KMS-11 (cell line): ENCODE measurements at regions not wholly inside any gene's neighbourhood (a gene's known extent, or its start where the extent isn't known, plus 50 kb on each side); places are given as distances from the start of the nearest gene placed in this dataset.
"Not testable (repeated sequence)": the region's sequence is repeated elsewhere in the genome, so short reads cannot be mapped to it uniquely, and the experiment has no call there.

Experiments
- H2AFZ ChIP-seq: fragments of 200-600 bp; sonication (generic); 2 replicates; pipeline ENCODE4 v1.6.1; 2016; ENCODE audit warnings: antibody characterized with exemption, mixed run types, low read depth
- H3K27ac ChIP-seq: fragments of 200-600 bp; sonication (generic); 2 replicates; pipeline ENCODE4 v1.6.1; 2016; ENCODE audit warnings: mild to moderate bottlenecking, mixed run types
- H3K27me3 ChIP-seq: fragments of 200-600 bp; sonication (generic); 2 replicates; pipeline ENCODE4 v1.6.1; 2017; ENCODE audit warnings: mild to moderate bottlenecking, low read depth, mixed run types, moderate library complexity; ENCODE audit not compliant: insufficient read depth
- H3K36me3 ChIP-seq: fragments of 200-600 bp; sonication (generic); 2 replicates; pipeline ENCODE4 v1.6.1; 2017; ENCODE audit warnings: mild to moderate bottlenecking, mixed run types; ENCODE audit not compliant: insufficient read depth
- H3K4me1 ChIP-seq: fragments of 200-600 bp; sonication (generic); 2 replicates; pipeline ENCODE4 v1.6.1; 2016; ENCODE audit warnings: mild to moderate bottlenecking, low read depth, mixed run types; ENCODE audit not compliant: poor library complexity, severe bottlenecking
- H3K4me2 ChIP-seq: fragments of 200-600 bp; sonication (generic); 2 replicates; pipeline ENCODE4 v1.7.0; 2016; ENCODE audit warnings: mild to moderate bottlenecking, mixed run types
- H3K4me3 ChIP-seq: fragments of 200-600 bp; sonication (generic); IDR thresholded peaks from 2 replicates; pipeline ENCODE4 v1.6.1; 2017; ENCODE audit warnings: low read depth, low read length, mixed read lengths; ENCODE audit not compliant: insufficient read depth
- H3K79me2 ChIP-seq: fragments of 200-600 bp; sonication (generic); 2 replicates; pipeline ENCODE4 v1.6.1; 2016; ENCODE audit warnings: low read depth, mixed run types; ENCODE audit not compliant: insufficient read depth
- H3K9ac ChIP-seq: fragments of 200-600 bp; sonication (generic); 2 replicates; pipeline ENCODE4 v1.6.1; 2016; ENCODE audit warnings: mild to moderate bottlenecking, mixed run types
- H4K20me1 ChIP-seq: fragments of 200-600 bp; sonication (generic); 2 replicates; pipeline ENCODE4 v1.6.1; 2016; ENCODE audit warnings: mild to moderate bottlenecking, mixed run types; ENCODE audit not compliant: insufficient read depth
- TF ChIP-seq, protein P1 (sequence below): fragments of 200-600 bp; sonication (generic); conservative IDR thresholded peaks from 2 replicates; pipeline ENCODE4 v1.6.1; 2017; ENCODE audit warnings: low read depth, mild to moderate bottlenecking, antibody characterized with exemption, low read length, moderate library complexity, mixed read lengths

DNA sequence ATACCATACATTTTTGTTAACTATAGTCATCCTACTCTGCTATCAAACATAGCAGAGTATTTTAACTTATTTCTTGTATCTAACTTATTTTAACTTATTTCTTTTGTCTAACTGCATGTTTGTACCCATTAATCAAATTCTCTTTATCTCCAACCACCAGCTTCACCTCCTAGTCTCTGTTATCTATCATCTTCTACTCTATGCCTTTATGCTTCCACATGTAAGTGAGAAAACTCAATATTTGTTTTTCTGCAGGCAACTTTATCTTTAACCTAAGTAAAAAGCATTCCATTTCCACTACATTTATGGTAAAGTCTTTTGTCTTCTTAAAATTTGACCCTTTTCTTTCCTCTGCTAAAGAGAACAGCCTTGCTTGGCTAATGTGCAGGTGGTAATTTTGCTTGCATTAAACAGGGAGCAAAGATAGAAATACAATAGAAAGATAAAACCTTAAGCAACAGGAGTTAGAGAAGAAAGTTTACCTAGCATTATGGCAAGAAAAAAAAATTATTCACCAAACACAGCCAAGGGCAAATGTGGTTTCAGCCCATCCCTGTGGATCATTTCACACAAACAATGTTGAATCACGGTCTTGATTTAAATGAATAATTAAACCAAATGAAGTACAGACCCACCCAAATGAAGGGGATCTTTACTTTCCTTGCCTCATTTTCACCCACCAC is 110.9 kb upstream of the TSPAN8 start:
- Histone ChIP-seq H3K27me3 (no peaks in the 10 kb centered on the region), H3K27ac (no peak overlapping the region), H3K4me3 (no peak overlapping the region), H4K20me1 (no peaks in the 10 kb centered on the region), H2AFZ (no peak overlapping the region), H3K9ac (no peak overlapping the region), H3K36me3 (no peaks in the 10 kb centered on the region), H3K4me1 (no peaks in the 10 kb centered on the region), H3K4me2 (no peak overlapping the region), H3K79me2 (no peaks in the 10 kb centered on the region)
- TF ChIP-seq, protein P1, sequence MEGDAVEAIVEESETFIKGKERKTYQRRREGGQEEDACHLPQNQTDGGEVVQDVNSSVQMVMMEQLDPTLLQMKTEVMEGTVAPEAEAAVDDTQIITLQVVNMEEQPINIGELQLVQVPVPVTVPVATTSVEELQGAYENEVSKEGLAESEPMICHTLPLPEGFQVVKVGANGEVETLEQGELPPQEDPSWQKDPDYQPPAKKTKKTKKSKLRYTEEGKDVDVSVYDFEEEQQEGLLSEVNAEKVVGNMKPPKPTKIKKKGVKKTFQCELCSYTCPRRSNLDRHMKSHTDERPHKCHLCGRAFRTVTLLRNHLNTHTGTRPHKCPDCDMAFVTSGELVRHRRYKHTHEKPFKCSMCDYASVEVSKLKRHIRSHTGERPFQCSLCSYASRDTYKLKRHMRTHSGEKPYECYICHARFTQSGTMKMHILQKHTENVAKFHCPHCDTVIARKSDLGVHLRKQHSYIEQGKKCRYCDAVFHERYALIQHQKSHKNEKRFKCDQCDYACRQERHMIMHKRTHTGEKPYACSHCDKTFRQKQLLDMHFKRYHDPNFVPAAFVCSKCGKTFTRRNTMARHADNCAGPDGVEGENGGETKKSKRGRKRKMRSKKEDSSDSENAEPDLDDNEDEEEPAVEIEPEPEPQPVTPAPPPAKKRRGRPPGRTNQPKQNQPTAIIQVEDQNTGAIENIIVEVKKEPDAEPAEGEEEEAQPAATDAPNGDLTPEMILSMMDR: no peak

DNA sequence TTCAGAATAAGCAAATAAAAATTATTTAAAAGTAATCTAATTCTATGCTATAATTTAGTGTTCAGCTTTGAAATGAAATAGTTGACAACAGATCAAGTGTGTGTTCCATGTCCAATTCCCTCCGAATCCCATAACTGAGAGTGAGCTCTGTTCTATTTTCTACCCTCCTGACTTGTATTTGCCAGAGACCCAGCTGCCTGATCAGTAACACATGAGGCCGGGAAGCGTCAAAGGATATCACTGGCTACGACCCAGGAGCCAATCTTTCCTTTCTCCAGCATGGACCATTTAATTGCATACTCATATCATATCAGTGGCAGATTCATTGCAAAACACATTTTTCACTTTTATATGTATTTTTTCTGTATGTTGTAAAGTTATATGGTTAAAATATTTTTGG is 108.8 kb upstream of the TSPAN8 start:
- Histone ChIP-seq H3K4me3 (no peak overlapping the region), H2AFZ (no peak overlapping the region), H3K27me3 (no peaks in the 10 kb centered on the region), H3K79me2 (no peaks in the 10 kb centered on the region), H3K27ac (no peak overlapping the region), H3K4me2 (no peak overlapping the region), H3K4me1 (no peaks in the 10 kb centered on the region), H4K20me1 (no peaks in the 10 kb centered on the region), H3K9ac (no peak overlapping the region), H3K36me3 (no peaks in the 10 kb centered on the region)
- TF ChIP-seq, protein P1: no peak

DNA sequence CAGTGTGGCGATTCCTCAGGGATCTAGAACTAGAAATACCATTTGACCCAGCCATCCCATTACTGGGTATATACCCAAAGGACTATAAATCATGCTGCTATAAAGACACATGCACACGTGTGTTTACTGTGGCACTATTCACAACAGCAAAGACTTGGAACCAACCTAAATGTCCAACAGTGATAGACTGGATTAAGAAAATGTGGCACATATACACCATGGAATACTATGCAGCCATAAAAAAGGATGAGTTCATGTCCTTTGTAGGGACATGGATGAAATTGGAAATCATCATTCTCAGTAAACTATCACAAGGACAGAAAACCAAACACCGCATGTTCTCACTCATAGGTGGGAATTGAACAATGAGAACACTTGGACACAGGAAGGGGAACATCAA is 107.9 kb upstream of the TSPAN8 start:
- H3K27ac ChIP-seq, H3K9ac ChIP-seq, H3K36me3 ChIP-seq, H4K20me1 ChIP-seq, H3K4me2 ChIP-seq, H2AFZ ChIP-seq, H3K27me3 ChIP-seq, H3K79me2 ChIP-seq, H3K4me1 ChIP-seq, H3K4me3 ChIP-seq: not testable (repeated sequence)

DNA sequence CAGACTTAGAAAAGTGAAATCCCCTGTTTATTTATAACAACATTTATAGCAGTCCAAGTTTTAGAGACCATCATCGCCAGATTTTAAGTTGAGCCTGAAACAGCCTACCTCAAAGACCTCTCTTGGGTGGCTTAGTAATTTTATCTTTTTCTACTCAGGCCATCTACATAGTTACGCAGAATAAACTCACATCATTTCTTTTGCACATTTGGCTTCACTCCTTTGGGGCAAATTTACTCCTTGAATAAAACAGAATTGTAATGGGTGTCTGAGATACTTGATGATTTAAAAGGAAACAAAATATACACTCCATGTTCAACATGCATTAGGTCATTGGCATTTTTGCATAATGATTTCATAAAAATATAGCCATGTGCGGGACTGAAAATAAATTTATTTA is 104.7 kb upstream of the TSPAN8 start:
- Histone ChIP-seq H4K20me1 (no peaks in the 10 kb centered on the region), H3K36me3 (no peaks in the 10 kb centered on the region; the same call in 1 of the 2 replicates), H3K4me3 (no peak overlapping the region), H3K4me2 (no peak overlapping the region), H3K79me2 (no peaks in the 10 kb centered on the region), H3K27ac (no peak overlapping the region), H3K4me1 (no peaks in the 10 kb centered on the region), H3K9ac (no peak overlapping the region), H2AFZ (no peak overlapping the region), H3K27me3 (no peaks in the 10 kb centered on the region)
- TF ChIP-seq, protein P1: no peak

DNA sequence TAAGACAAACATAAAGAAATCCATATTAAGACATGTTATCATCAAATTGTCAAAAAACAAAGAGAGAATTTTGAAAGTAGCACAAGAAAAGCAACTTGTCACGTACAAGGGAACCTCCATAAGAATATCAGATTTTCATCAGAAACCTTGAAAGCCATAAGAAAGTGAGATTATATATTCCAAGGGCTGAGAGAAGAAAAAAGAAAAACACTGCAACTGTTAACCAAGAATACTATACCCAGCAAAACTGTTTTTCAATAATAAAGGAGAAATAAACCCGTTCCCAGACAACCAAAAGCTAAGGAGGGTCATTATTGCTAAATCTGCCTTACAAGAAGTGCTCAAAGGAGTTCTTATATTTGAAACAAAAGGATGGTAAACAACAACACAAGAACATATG is 94.7 kb upstream of the TSPAN8 start:
- H3K27me3 ChIP-seq: no peaks in the 10 kb centered on the region
- TF ChIP-seq, protein P1: no peak
- H3K9ac ChIP-seq: no peak overlapping the region
- H3K36me3 ChIP-seq: no peaks in the 10 kb centered on the region
- no peak overlapping the region for H3K4me2 ChIP-seq
- H3K4me1 ChIP-seq: no peaks in the 10 kb centered on the region
- no peak overlapping the region for H2AFZ ChIP-seq
- H4K20me1 ChIP-seq: no peaks in the 10 kb centered on the region
- H3K79me2 ChIP-seq: no peaks in the 10 kb centered on the region
- no peak overlapping the region for H3K4me3 ChIP-seq
- no peak overlapping the region for H3K27ac ChIP-seq
